ENCODE measurements at regions not wholly inside any gene's neighbourhood (a gene's known extent, or its start where the extent isn't known, plus 50 kb on each side); places are given as distances from the start of the nearest gene placed in this dataset.

- no peak overlapping the region for H2AFZ ChIP-seq (ENCODE audit: low read length)
- H3K27me3 ChIP-seq (replicated peaks; ENCODE audit: insufficient read depth, low read length) = no peaks in the 10 kb centered on the region
- TF ChIP-seq EZH2 (optimal IDR thresholded peaks at IDR 0.05; ENCODE audit: low read depth, low read length) (no peak), CTCF (IDR thresholded peaks at IDR 0.05; ENCODE audit: low read length) (no peak), EZH2phosphoT487 (IDR thresholded peaks at IDR 0.05; ENCODE audit: low read length) (no peak)
Measured at GRCh38 chr16:59758848-59759247, 1024.7 kb upstream of the GOT2 start.

GRCh38 chr16:59754854-59755253 lies 1020.7 kb upstream of the GOT2 start:
- Histone ChIP-seq H3F3A (ENCODE audit: insufficient read depth, low read length) (no peaks in the 10 kb centered on the region), H3K4me3 (ENCODE audit: low read length) (no peak overlapping the region), H4K20me1 (ENCODE audit: insufficient read depth, low read length) (no peaks in the 10 kb centered on the region), H3K27me3 (replicated peaks; ENCODE audit: insufficient read depth, low read length) (no peaks in the 10 kb centered on the region), H3K27ac (ENCODE audit: low read length) (no peak overlapping the region), H3K79me2 (ENCODE audit: low read length) (no peaks in the 10 kb centered on the region), H3K4me2 (ENCODE audit: low read depth, low read length) (no peak overlapping the region), H3K9ac (ENCODE audit: low read length) (no peak overlapping the region), H3K36me3 (replicated peaks; ENCODE audit: insufficient read depth, low read length) (no peaks in the 10 kb centered on the region), H3K4me1 (ENCODE audit: low read length) (no peaks in the 10 kb centered on the region), H3K9me2 (replicated peaks; ENCODE audit: insufficient read depth, low read length) (no peaks in the 10 kb centered on the region), H2AFZ (ENCODE audit: low read length) (no peak overlapping the region), H3K9me3 (replicated peaks; ENCODE audit: insufficient read depth, low read length) (no peaks in the 10 kb centered on the region)
- TF ChIP-seq EZH2 (optimal IDR thresholded peaks at IDR 0.05; ENCODE audit: low read depth, low read length) (no peak), CTCF (IDR thresholded peaks at IDR 0.05; ENCODE audit: low read length) (no peak), EZH2phosphoT487 (IDR thresholded peaks at IDR 0.05; ENCODE audit: low read length) (no peak)
- no peak for DNase-seq

More at GRCh38 chr16:59758848-59759247, 1024.7 kb upstream of the GOT2 start:
- no peaks in the 10 kb centered on the region for H3K36me3 ChIP-seq (replicated peaks; ENCODE audit: insufficient read depth, low read length)
- no peaks in the 10 kb centered on the region for H3K9me2 ChIP-seq (replicated peaks; ENCODE audit: insufficient read depth, low read length)
- H3F3A ChIP-seq (ENCODE audit: insufficient read depth, low read length) = no peaks in the 10 kb centered on the region
- no peaks in the 10 kb centered on the region for H4K20me1 ChIP-seq (ENCODE audit: insufficient read depth, low read length)
- H3K27ac ChIP-seq (ENCODE audit: low read length) = no peak overlapping the region
- no peaks in the 10 kb centered on the region for H3K79me2 ChIP-seq (ENCODE audit: low read length)
- no peaks in the 10 kb centered on the region for H3K9me3 ChIP-seq (replicated peaks; ENCODE audit: insufficient read depth, low read length)
- H3K9ac ChIP-seq (ENCODE audit: low read length) = no peak overlapping the region
- DNase-seq = no peak
- H3K4me2 ChIP-seq (ENCODE audit: low read depth, low read length) = no peak overlapping the region
- H3K4me1 ChIP-seq (ENCODE audit: low read length) = no peaks in the 10 kb centered on the region
- H3K4me3 ChIP-seq (ENCODE audit: low read length) = no peak overlapping the region

GRCh38 chr16:59749662-59750336 lies 1015.7 kb upstream of the GOT2 start:
- Histone ChIP-seq H3K9me3 (replicated peaks; ENCODE audit: insufficient read depth, low read length) (no peaks in the 10 kb centered on the region), H3K4me2 (ENCODE audit: low read depth, low read length) (no peak overlapping the region), H3F3A (ENCODE audit: insufficient read depth, low read length) (no peaks in the 10 kb centered on the region), H2AFZ (ENCODE audit: low read length) (no peak overlapping the region), H3K27ac (ENCODE audit: low read length) (no peak overlapping the region), H3K79me2 (ENCODE audit: low read length) (no peaks in the 10 kb centered on the region), H3K27me3 (replicated peaks; ENCODE audit: insufficient read depth, low read length) (no peaks in the 10 kb centered on the region), H4K20me1 (ENCODE audit: insufficient read depth, low read length) (no peaks in the 10 kb centered on the region), H3K4me1 (ENCODE audit: low read length) (no peaks in the 10 kb centered on the region), H3K36me3 (replicated peaks; ENCODE audit: insufficient read depth, low read length) (no peaks in the 10 kb centered on the region), H3K9ac (ENCODE audit: low read length) (no peak overlapping the region), H3K4me3 (ENCODE audit: low read length) (no peak overlapping the region), H3K9me2 (replicated peaks; ENCODE audit: insufficient read depth, low read length) (no peaks in the 10 kb centered on the region)
- no peak for DNase-seq
- TF ChIP-seq EZH2 (optimal IDR thresholded peaks at IDR 0.05; ENCODE audit: low read depth, low read length) = no peak
- no peak for TF ChIP-seq CTCF (IDR thresholded peaks at IDR 0.05; ENCODE audit: low read length)
- no peak for TF ChIP-seq EZH2phosphoT487 (IDR thresholded peaks at IDR 0.05; ENCODE audit: low read length)
